ENCODE measurements at regions not wholly inside any gene's neighbourhood (a gene's known extent, or its start where the extent isn't known, plus 50 kb on each side); places are given as distances from the start of the nearest gene placed in this dataset.
"Not testable (repeated sequence)": the region's sequence is repeated elsewhere in the genome, so short reads cannot be mapped to it uniquely, and the experiment has no call there.

- DNase-seq: no peak
Observed at GRCh38 chr9:26142631-26143030, 464.4 kb upstream of the TUSC1 start.

GRCh38 chr9:26142201-26142600 lies 464.0 kb upstream of the TUSC1 start:
- DNase-seq: no peak

GRCh38 chr9:26133537-26133936 lies 455.3 kb upstream of the TUSC1 start:
- DNase-seq: no peak

GRCh38 chr9:26132746-26133312 lies 454.6 kb upstream of the TUSC1 start:
- DNase-seq: no peak

- no peak for DNase-seq
Observed at GRCh38 chr9:26131886-26132285, 453.6 kb upstream of the TUSC1 start.

- no peak for DNase-seq
Observed at GRCh38 chr9:26129217-26129616, 451.0 kb upstream of the TUSC1 start.

- DNase-seq: no peak
Observed at GRCh38 chr9:26125693-26126092, 447.4 kb upstream of the TUSC1 start.

GRCh38 chr9:26116085-26116484 lies 437.8 kb upstream of the TUSC1 start:
- DNase-seq: not testable (repeated sequence)

- DNase-seq: no peak
Observed at GRCh38 chr9:26112724-26113123, 434.5 kb upstream of the TUSC1 start.

- DNase-seq: no peak
Observed at GRCh38 chr9:26086396-26086795, 408.2 kb upstream of the TUSC1 start.

- DNase-seq: no peak
Observed at GRCh38 chr9:26081847-26082246, 403.6 kb upstream of the TUSC1 start.

GRCh38 chr9:26078706-26079105 lies 400.5 kb upstream of the TUSC1 start:
- no peak for DNase-seq

- DNase-seq: no peak
Observed at GRCh38 chr9:26077860-26078259, 399.6 kb upstream of the TUSC1 start.

GRCh38 chr9:26067608-26068007 lies 389.4 kb upstream of the TUSC1 start:
- no peak for DNase-seq

GRCh38 chr9:26066237-26066636 lies 388.0 kb upstream of the TUSC1 start:
- no peak for DNase-seq

GRCh38 chr9:26061948-26062575 lies 383.8 kb upstream of the TUSC1 start:
- no peak for DNase-seq

GRCh38 chr9:26058111-26058895 lies 380.1 kb upstream of the TUSC1 start:
- no peak for DNase-seq

GRCh38 chr9:26057050-26057449 lies 378.8 kb upstream of the TUSC1 start:
- DNase-seq: no peak

- DNase-seq: no peak
Observed at GRCh38 chr9:26054600-26055520, 376.6 kb upstream of the TUSC1 start.

GRCh38 chr9:26053954-26054353 lies 375.7 kb upstream of the TUSC1 start:
- no peak for DNase-seq

- DNase-seq: no peak
Observed at GRCh38 chr9:26043431-26043830, 365.2 kb upstream of the TUSC1 start.

GRCh38 chr9:26034786-26035185 lies 356.5 kb upstream of the TUSC1 start:
- no peak for DNase-seq

- DNase-seq: no peak
Observed at GRCh38 chr9:26033336-26033735, 355.1 kb upstream of the TUSC1 start.

All from stimulated activated CD4-positive, alpha-beta T cell treated with anti-CD3 and anti-CD28 coated beads, Interleukin-15, amount 100 ng/mL, for 24 hours (primary cell).